ENCODE measurements at regions not wholly inside any gene's neighbourhood (a gene's known extent, or its start where the extent isn't known, plus 50 kb on each side); places are given as distances from the start of the nearest gene placed in this dataset.

DNA sequence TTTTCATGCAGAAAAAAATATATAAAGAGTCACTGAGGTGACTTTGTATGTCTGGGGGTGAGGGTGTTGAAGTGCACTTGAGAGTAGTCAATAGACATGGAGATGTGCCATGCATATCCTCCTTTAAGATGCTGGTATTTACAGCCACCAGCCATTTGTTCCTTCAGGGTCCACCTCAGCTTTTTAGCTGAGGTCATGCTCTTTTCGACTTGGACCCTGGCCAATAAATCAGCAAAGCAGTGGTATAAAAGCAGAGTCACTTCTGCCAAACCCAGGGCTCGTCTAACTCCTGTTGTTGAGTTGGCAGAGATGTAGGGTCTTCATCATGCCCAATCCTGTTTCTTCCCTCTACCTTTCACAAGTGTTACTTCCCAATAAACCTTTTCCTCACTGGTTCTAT, 75.1 kb upstream of the OSTN start:
- BruUV-seq (replicated peaks): no TSS peak
- ChIA-PET CTCF (no interaction called here), POLR2A (no interaction called here)
- no peaks in the 10 kb centered on the region for H3K9me3 ChIP-seq (replicated peaks; ENCODE audit: control insufficient read depth, insufficient read depth, low read length)
- intact Hi-C loops (cut with micrococcal nuclease): no loop called here
- dilution Hi-C loops (cut with MboI; ENCODE audit: extremely low pct_ligation_motif_present, low sequenced_read_pairs): no loop called here
- H3K27ac ChIP-seq (ENCODE audit: insufficient read depth, low read depth, low read length): no peak overlapping the region
- H3K4me1 ChIP-seq (ENCODE audit: control insufficient read depth, extremely low read depth, insufficient read depth, low read length): no peaks in the 10 kb centered on the region
- no peak overlapping the region for H3K9ac ChIP-seq (replicated peaks; ENCODE audit: extremely low read depth, insufficient read depth, low read length)
- H3K4me2 ChIP-seq (ENCODE audit: insufficient read depth, low read length): no peak overlapping the region
- FAIRE-seq (no peak), DNase-seq (ENCODE audit: low read depth, low spot score) (no peak)
- no peaks in the 10 kb centered on the region for H3K36me3 ChIP-seq (ENCODE audit: control insufficient read depth in 2 of 2, extremely low read depth in 1 of 2, insufficient read depth in 2 of 2, low read length in 2 of 2)
- no peaks in the 10 kb centered on the region for H3K79me2 ChIP-seq (ENCODE audit: control insufficient read depth, insufficient read depth, low read length)
- no peak for TF ChIP-seq MYC (IDR thresholded peaks at IDR 0.05; ENCODE audit: low read depth, low read length)
- TF ChIP-seq GATA2 (IDR thresholded peaks at IDR 0.05; ENCODE audit: insufficient read depth, insufficient read length, low read depth, low read length): no peak
- TF ChIP-seq, protein P1, sequence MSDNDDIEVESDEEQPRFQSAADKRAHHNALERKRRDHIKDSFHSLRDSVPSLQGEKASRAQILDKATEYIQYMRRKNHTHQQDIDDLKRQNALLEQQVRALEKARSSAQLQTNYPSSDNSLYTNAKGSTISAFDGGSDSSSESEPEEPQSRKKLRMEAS (IDR thresholded peaks at IDR 0.05; ENCODE audit: insufficient read depth, insufficient read length): no peak
- no peak for TF ChIP-seq EZH2 (IDR thresholded peaks at IDR 0.05; ENCODE audit: borderline replicate concordance, low read depth, low read length, severe bottlenecking)
- no peak for TF ChIP-seq POLR2AphosphoS5 (IDR thresholded peaks at IDR 0.05; ENCODE audit: insufficient read depth, low read depth, low read length)
- TF ChIP-seq POLR2A (IDR thresholded peaks at IDR 0.05; ENCODE audit: low read depth, low read length): no peak
- no peak for TF ChIP-seq FOS (IDR thresholded peaks at IDR 0.05; ENCODE audit: borderline replicate concordance, insufficient read depth, low read length)
- TF ChIP-seq, protein P2, sequence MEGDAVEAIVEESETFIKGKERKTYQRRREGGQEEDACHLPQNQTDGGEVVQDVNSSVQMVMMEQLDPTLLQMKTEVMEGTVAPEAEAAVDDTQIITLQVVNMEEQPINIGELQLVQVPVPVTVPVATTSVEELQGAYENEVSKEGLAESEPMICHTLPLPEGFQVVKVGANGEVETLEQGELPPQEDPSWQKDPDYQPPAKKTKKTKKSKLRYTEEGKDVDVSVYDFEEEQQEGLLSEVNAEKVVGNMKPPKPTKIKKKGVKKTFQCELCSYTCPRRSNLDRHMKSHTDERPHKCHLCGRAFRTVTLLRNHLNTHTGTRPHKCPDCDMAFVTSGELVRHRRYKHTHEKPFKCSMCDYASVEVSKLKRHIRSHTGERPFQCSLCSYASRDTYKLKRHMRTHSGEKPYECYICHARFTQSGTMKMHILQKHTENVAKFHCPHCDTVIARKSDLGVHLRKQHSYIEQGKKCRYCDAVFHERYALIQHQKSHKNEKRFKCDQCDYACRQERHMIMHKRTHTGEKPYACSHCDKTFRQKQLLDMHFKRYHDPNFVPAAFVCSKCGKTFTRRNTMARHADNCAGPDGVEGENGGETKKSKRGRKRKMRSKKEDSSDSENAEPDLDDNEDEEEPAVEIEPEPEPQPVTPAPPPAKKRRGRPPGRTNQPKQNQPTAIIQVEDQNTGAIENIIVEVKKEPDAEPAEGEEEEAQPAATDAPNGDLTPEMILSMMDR (IDR thresholded peaks at IDR 0.05; ENCODE audit: extremely low read depth in 1 of 2, insufficient read depth in 1 of 2, low read depth in 1 of 2, low read length in 2 of 2): no peak
- no peak for TF ChIP-seq JUN (IDR thresholded peaks at IDR 0.05; ENCODE audit: borderline replicate concordance, insufficient read depth, insufficient read length, low read depth)
- no peak overlapping the region for H3K4me3 ChIP-seq (replicated peaks in 1 of 3; ENCODE audit: insufficient read depth in 1 of 3, low read depth in 1 of 3, low read length in 3 of 3)
- peaks cover 1 to 5% of the 10 kb centered on the region in 2 experiments for H3K27me3 ChIP-seq (ENCODE audit: control insufficient read depth in 2 of 2, insufficient read depth in 2 of 2, low read length in 2 of 2)
- H3K9me1 ChIP-seq (replicated peaks; ENCODE audit: control insufficient read depth, extremely low read depth, insufficient read depth, low read length): no peaks in the 10 kb centered on the region
- no peaks in the 10 kb centered on the region for H4K20me1 ChIP-seq (replicated peaks; ENCODE audit: control insufficient read depth, extremely low read depth, insufficient read depth, low read length)
- H2AFZ ChIP-seq (ENCODE audit: low read depth, low read length): no peak overlapping the region

All from endothelial cell of umbilical vein (primary cell).